GM18520 (cell line): ENCODE measurements at regions not wholly inside any gene's neighbourhood (a gene's known extent, or its start where the extent isn't known, plus 50 kb on each side); places are given as distances from the start of the nearest gene placed in this dataset.

Experiments
- ATAC-seq: cut with Tn5 transposase; IDR thresholded peaks from one replicate; pipeline ENCODE4 v1.9.1; 2021; ENCODE audit not compliant: unreplicated experiment

DNA sequence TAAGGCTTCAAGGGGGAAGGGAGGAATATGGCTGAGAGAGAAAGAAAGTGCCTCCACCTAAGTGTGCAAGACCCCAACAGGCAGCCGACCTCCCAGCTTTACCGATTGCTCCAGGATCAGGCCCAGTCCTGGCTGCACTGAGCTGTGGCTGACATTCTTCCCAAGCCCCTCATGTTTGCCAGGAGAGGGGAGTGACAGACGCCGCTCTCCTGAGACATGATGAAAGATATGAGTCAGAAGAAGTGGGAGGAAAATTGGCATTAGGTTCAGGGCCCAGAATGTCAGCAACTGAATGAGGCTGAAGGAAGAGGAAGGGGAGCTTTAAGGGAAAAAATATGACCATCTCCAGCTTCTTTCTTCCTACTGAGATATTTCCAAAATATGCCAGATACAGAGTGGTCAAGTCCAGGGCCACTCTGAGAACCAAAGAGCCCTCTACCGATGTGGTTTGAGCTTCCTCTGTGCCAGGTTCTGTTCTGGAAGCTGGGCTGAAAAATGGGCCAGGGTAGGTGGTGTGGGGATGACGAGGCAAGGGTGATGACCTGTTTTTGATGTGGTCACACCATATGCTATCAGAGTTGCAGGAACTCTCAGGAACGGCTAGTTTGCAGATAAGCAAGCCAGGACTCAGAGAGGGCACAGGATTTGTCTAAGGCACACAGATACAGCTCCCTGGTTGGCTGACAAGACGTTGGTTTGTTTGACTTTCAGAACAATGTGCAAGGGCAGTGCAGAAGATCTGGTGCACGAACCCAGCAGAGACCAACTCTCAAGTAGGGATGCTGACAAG, 176.7 kb downstream of the SOX9 start:
- ATAC-seq = no peak

- no peak for ATAC-seq
These were observed 178.3 kb downstream of the SOX9 start for GRCh38 chr17:72299100-72299499.

DNA sequence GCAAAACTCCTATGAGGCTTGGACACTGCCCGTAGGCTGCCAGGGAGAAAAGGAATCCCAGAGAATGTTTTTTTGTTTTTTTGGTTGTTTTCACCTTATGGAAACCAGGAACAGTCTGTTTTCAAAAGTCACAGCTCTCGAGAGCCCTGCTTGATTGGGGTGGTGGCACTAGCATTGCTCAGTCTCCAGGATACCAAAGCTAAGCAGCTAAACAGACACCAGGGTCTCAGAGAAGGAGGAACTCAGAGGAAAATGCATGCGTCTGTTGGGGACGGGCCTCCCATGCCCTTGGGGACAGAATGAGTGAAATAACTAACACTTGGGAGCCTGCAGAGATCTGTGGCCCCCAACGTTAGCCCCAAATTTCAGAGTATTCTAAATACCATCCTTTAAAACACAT, 178.8 kb downstream of the SOX9 start:
- ATAC-seq = no peak

DNA sequence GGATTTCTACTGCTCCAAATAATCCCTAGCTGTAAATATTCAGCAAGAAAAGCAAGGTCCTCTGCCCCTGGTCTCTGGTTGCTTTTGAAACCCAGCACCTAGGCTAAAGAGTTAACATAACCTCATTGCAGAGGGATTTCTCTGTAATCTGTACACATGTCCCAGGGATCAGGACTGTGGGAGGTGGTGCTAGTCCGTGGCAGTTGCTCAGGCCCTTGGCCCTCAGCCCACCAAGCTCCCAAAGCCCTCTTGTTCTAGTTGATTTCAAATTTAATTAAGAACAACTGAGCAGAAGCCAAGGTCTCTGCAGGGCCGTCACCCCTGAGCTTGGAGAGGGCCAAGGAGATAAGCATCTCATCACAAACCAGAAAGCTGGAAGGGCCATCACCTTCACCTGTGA, 181.1 kb downstream of the SOX9 start:
- ATAC-seq = no peak

DNA sequence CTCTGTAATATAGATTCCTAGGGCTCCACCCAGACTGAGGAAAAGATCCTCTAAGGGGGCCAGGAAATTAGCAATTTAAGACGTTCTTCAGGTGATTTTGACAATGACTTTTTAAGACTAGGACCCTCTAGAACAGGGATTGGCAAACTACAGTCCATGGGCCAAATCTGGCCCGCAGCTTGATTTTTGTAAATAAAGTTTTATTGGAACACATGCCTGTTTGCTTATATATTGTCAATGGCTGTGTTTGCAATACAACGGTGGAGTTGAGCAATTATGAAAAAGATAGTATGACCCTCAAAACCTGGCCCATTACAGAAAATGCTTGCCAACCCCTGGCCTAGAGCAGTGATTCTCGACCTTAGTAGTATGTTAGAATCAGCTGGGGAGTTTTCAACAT, 181.9 kb downstream of the SOX9 start:
- no peak for ATAC-seq

GRCh38 chr17:72303787-72304733, 183.2 kb downstream of the SOX9 start:
- ATAC-seq = no peak

DNA sequence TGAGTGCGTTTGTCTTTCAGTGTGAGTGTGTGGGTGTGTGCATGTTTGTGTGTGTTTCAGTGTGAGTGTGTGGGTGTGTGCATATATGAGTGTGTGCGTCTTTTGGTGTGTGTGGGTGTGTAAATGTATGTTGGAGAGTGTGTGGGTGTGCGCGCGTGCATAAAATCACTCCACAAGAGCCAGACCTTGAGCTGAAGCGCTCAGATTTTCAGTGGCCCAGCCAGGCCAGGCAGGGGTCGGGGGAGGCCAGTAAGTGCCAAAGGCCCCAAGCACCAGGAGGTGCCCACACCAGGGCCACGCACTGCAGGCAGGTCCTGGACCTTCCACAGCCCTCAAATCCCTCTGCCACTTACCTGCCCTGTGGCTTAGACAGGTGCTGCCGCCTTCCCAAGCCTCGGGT, 184.0 kb downstream of the SOX9 start:
- no peak for ATAC-seq

- ATAC-seq = no peak
These were observed 184.7 kb downstream of the SOX9 start for GRCh38 chr17:72305472-72305871.

DNA sequence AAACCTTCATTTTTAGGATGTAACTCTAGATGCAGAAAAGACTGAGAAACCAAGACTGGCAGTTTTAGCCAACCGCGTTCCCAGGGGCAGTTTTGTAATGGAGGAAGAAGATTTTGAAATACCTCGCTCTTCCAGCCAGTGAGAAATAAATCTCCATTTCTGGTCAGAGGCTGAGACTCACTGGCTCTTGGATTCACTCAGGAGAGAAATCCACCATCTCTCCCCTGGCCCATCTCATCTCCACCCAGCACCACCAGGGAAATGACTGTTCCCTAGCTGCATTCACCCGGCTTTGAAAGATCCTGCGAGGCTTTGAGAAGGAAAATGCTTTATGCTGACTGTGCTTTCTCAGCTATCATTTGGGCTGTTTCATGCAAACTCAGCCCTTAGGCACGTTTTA, 185.2 kb downstream of the SOX9 start:
- ATAC-seq = no peak

DNA sequence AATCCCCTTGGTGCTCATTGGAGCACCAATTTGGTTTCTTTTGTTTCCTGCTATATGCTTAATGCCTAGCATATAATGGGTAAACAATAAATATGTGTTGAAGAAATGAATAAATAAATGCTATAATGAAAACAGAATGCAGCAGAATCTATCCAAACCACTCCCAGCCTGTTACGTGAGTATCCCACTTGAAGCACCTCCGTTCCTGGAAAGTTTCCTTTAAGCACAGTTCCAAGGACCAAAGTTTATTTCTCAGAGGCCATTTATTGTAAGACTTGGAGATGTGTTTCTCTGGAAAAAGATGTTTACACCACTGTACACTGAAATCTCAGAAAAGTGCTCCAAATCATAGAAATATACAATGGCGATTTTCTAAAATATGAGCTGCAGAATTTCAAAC, 187.0 kb downstream of the SOX9 start:
- ATAC-seq = no peak

DNA sequence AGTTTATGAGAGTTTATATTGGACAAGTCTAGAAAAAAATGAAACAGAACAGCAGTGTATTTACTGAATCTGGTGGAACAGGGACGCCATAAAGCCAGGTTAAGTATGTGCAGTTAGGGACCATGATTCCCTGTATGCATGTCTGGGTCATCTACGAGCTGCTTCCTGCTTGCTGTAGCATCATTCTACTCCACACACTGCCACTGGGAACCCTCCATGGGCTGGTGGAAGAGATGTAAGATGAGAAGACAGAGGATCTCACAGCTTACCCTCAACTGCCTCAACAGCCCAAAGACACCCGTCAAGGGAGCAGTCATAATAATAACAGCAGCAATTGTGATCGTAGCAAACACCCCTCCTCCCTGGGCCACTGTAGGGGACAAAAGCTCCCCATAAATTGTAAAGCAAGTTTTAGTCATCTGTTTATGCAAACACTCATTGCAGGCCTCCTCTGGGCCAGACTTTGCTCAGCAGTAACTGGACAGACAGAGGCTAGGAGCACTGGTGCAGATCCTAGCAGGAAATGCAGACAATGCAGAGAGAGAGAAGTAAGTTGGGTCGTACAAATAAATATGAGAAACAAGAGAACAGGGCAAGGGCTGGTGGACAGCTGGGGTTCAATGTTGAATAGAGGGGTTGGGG, 188.0 kb downstream of the SOX9 start:
- no peak for ATAC-seq

GRCh38 chr17:72311004-72311403, 190.2 kb downstream of the SOX9 start:
- no peak for ATAC-seq

DNA sequence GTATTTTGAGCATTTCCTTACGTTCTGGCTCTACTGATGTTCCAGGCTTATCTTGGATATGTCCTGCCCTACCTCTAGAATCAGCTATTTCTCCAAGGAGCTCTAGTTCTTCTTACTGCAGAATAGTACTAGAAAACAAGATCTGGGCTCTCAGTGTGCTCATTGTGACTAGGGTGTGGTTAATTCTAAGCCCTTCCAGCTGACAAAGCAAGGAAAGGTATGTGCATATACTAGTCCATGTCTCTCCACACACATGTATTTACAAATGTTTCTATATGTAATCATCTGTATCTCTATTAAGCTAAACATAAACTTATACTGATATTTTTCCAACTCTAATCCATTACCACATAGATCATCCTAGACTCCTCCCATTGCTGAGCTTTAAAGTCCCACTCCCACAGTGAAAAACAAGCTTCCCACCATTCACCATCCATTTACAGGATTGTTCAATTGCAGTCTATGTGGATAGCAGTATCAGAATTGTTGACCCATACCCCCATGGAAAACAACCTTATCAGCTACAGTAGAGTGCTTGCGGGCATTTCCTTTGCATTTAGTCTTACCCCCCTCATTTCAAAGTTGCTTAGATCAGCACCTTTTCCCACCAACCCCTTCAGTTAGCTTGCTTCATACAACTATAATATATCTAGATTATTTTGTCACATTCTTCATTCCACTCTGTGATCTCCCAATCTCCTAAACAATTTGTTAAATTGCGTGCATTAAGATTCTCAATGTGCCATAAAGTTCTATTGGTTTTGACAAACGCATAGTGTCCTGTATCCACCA, 194.5 kb downstream of the SOX9 start:
- no peak for ATAC-seq

- ATAC-seq = no peak
These were observed 197.3 kb downstream of the SOX9 start for GRCh38 chr17:72318131-72318530.

- no peak for ATAC-seq
These were observed 201.1 kb downstream of the SOX9 start for GRCh38 chr17:72321896-72322295.

GRCh38 chr17:72332367-72332766, 211.5 kb downstream of the SOX9 start:
- no peak for ATAC-seq

DNA sequence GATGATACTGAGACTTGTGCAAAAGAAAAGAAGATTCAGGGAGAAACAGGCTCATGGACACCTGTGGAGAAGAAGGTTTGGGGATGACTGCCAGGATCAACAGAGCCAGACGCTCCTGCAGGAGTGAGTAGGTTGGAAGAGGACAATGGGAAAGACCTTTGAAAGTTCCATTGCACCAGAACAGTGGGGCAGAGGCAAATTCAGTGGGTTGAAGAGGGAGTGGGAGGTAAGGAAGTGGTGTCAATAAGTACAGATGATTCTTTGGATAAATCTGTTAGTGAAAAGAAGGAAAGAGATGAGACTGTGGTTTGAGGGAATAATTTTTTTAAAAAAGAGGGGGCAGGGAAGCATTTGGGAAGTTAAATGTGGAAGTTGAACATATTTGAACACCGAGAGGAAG, 212.8 kb downstream of the SOX9 start:
- ATAC-seq = no peak

- ATAC-seq = no peak
These were observed 213.4 kb downstream of the SOX9 start for GRCh38 chr17:72334205-72334604.

GRCh38 chr17:72336026-72336803, 215.4 kb downstream of the SOX9 start:
- ATAC-seq = no peak

DNA sequence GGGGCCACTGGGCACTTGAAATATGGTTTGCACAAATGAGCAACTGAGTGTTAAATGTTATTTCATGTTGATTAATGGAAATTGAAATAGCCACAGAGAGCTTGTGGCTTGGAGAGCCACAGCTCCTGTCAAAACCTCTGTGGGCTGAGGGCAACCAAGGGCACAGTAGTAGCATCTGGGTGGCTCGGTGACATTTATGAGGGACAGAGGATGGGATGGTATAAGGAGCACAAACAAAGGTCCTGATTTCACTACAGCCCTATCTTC, 215.9 kb downstream of the SOX9 start:
- ATAC-seq = no peak
